ENCODE measurements at regions not wholly inside any gene's neighbourhood (a gene's known extent, or its start where the extent isn't known, plus 50 kb on each side); places are given as distances from the start of the nearest gene placed in this dataset.

- in situ Hi-C loops (cut with HindIII; ENCODE audit: low sequenced_read_pairs): no loop called here
- no peak overlapping the region for H3K4me3 ChIP-seq (ENCODE audit: low read depth, low read length)
- DNase-seq (ENCODE audit: low read depth, low spot score): no peak
- TF ChIP-seq CTCF (IDR thresholded peaks at IDR 0.05; ENCODE audit: low read depth, low read length): no peak
Measured at GRCh38 chr20:12786276-12786675, 222.5 kb upstream of the SPTLC3 start.

DNA sequence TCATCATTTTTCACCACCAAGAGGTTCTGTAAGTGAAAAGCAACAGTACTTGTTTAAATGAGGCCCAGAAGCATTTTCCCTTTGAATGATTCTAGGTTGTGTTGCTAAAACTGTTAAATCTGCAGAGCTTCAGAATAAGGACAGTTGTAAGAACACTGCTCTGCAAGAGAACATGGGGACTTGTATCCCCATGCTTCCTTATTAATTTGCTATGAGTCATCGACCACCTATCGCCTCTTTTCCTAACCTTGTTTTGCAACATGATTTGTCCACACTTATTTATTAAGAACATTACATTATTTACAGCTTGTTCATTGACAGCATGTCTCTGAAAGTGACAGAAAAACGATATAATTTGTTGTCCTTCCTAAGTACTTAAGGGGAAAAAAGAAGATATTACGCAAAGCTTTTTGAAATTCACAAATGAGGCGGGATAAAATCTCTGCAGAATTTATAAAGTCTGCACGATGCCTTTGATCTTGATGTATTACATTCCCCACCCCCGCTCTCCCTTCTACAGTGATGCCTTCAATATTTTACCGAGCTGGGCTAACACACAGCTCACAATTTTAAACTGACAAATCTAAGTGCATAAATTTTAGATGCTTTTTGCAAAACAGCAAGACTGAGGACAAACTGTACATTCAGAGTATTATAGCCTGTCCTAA is 220.0 kb upstream of the SPTLC3 start:
- TF ChIP-seq CTCF (IDR thresholded peaks at IDR 0.05; ENCODE audit: low read depth, low read length): no peak
- DNase-seq (ENCODE audit: low read depth, low spot score): no peak
- no peak overlapping the region for H3K4me3 ChIP-seq (ENCODE audit: low read depth, low read length)
- in situ Hi-C loops (cut with HindIII; ENCODE audit: low sequenced_read_pairs): no loop called here

GRCh38 chr20:12790859-12791258 is 217.9 kb upstream of the SPTLC3 start:
- no peak for TF ChIP-seq CTCF (IDR thresholded peaks at IDR 0.05; ENCODE audit: low read depth, low read length)
- in situ Hi-C loops (cut with HindIII; ENCODE audit: low sequenced_read_pairs): no loop called here
- H3K4me3 ChIP-seq (ENCODE audit: low read depth, low read length): no peak overlapping the region
- DNase-seq (ENCODE audit: low read depth, low spot score): no peak

GRCh38 chr20:12798286-12798685 is 210.5 kb upstream of the SPTLC3 start:
- TF ChIP-seq CTCF (IDR thresholded peaks at IDR 0.05; ENCODE audit: low read depth, low read length): no peak
- DNase-seq (ENCODE audit: low read depth, low spot score): no peak
- in situ Hi-C loops (cut with HindIII; ENCODE audit: low sequenced_read_pairs): no loop called here
- H3K4me3 ChIP-seq (ENCODE audit: low read depth, low read length): no peak overlapping the region

DNA sequence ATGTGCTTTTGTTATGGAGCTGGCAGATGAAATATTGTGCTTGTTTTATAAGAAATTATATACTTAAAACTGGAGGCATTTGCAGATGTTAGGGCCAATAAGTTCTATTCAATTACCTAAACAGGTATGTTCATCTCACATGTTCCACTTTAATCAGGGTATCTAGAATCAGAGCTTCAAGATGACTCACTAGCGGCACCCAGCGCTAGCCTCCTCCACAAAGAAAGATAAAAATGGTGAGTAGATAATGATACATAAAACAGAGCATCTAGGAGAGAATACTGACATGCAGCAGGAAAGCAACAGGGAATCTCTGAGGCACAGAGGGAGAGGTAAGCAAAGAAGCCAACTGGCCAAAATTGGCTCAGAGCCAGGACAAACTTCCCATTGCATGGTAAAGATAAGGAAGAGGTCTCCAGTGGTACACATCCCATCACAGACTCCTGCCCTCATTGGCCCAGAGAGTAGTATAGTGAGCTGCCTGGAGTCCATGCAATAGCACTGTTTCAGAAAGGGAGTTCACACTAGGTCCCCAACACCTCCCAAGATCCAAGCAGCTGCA is 200.7 kb upstream of the SPTLC3 start:
- DNase-seq (ENCODE audit: low read depth, low spot score): no peak
- TF ChIP-seq CTCF (IDR thresholded peaks at IDR 0.05; ENCODE audit: low read depth, low read length): no peak
- in situ Hi-C loops (cut with HindIII; ENCODE audit: low sequenced_read_pairs): no loop called here
- no peak overlapping the region for H3K4me3 ChIP-seq (ENCODE audit: low read depth, low read length)

DNA sequence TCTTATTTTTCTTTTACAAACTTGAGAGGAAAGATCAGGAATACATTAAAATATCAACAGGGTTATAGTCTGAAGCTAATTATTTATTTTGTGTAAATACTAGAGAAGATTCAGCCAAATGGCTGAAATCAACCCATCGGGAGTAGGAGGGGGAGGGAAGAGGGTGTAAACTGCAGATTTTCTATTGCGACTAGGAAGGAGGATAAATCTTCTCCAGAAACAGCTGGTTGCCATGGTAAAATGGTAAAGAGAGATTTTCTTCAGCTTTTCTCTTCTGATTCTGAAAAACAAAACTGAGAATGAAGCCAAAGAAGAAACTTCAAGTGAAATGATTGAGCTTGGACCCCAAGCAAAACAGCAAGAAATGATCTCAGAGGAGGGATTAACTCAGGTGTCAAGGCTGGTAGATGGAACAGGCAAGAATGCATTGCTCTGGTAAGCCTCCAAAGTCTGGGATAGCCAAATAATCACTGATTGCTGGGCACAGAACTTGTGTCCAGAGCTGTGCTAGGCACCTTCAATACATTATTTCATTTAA is 193.5 kb upstream of the SPTLC3 start:
- no peak for DNase-seq (ENCODE audit: low read depth, low spot score)
- TF ChIP-seq CTCF (IDR thresholded peaks at IDR 0.05; ENCODE audit: low read depth, low read length): no peak
- no peak overlapping the region for H3K4me3 ChIP-seq (ENCODE audit: low read depth, low read length)
- in situ Hi-C loops (cut with HindIII; ENCODE audit: low sequenced_read_pairs): no loop called here
